ENCODE measurements at regions not wholly inside any gene's neighbourhood (a gene's known extent, or its start where the extent isn't known, plus 50 kb on each side); places are given as distances from the start of the nearest gene placed in this dataset.

- TF ChIP-seq POLR2AphosphoS5 (IDR thresholded peaks at IDR 0.05; ENCODE audit: insufficient read depth, low read depth, low read length) (no peak), GATA2 (IDR thresholded peaks at IDR 0.05; ENCODE audit: insufficient read depth, insufficient read length, low read depth, low read length) (no peak), POLR2A (IDR thresholded peaks at IDR 0.05; ENCODE audit: low read depth, low read length) (no peak), EZH2 (IDR thresholded peaks at IDR 0.05; ENCODE audit: borderline replicate concordance, low read depth, low read length, severe bottlenecking) (no peak), FOS (IDR thresholded peaks at IDR 0.05; ENCODE audit: borderline replicate concordance, insufficient read depth, low read length) (no peak), CTCF (IDR thresholded peaks at IDR 0.05; ENCODE audit: extremely low read depth in 1 of 2, insufficient read depth in 1 of 2, low read depth in 1 of 2, low read length in 2 of 2) (no peak), MYC (IDR thresholded peaks at IDR 0.05; ENCODE audit: low read depth, low read length) (no peak), JUN (IDR thresholded peaks at IDR 0.05; ENCODE audit: borderline replicate concordance, insufficient read depth, insufficient read length, low read depth) (no peak)
- TF ChIP-seq, protein P1, sequence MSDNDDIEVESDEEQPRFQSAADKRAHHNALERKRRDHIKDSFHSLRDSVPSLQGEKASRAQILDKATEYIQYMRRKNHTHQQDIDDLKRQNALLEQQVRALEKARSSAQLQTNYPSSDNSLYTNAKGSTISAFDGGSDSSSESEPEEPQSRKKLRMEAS (IDR thresholded peaks at IDR 0.05; ENCODE audit: insufficient read depth, insufficient read length) = no peak
- ChIA-PET POLR2A (no interaction called here), CTCF (no interaction called here)
- Histone ChIP-seq H3K9me3 (replicated peaks; ENCODE audit: control insufficient read depth, insufficient read depth, low read length) (no peaks in the 10 kb centered on the region), H3K4me3 (replicated peaks in 1 of 3; ENCODE audit: insufficient read depth in 1 of 3, low read depth in 1 of 3, low read length in 3 of 3) (no peak overlapping the region), H4K20me1 (replicated peaks; ENCODE audit: control insufficient read depth, extremely low read depth, insufficient read depth, low read length) (no peaks in the 10 kb centered on the region), H3K9me1 (replicated peaks; ENCODE audit: control insufficient read depth, extremely low read depth, insufficient read depth, low read length) (no peaks in the 10 kb centered on the region), H3K4me2 (ENCODE audit: insufficient read depth, low read length) (no peak overlapping the region), H3K9ac (replicated peaks; ENCODE audit: extremely low read depth, insufficient read depth, low read length) (no peak overlapping the region), H3K36me3 (ENCODE audit: control insufficient read depth in 2 of 2, extremely low read depth in 1 of 2, insufficient read depth in 2 of 2, low read length in 2 of 2) (no peaks in the 10 kb centered on the region), H3K27me3 (ENCODE audit: control insufficient read depth in 2 of 2, insufficient read depth in 2 of 2, low read length in 2 of 2) (no peaks in the 10 kb centered on the region), H3K27ac (ENCODE audit: insufficient read depth, low read depth, low read length) (no peak overlapping the region), H2AFZ (ENCODE audit: low read depth, low read length) (no peak overlapping the region), H3K79me2 (ENCODE audit: control insufficient read depth, insufficient read depth, low read length) (no peaks in the 10 kb centered on the region), H3K4me1 (ENCODE audit: control insufficient read depth, extremely low read depth, insufficient read depth, low read length) (no peaks in the 10 kb centered on the region)
- FAIRE-seq (no peak), DNase-seq (ENCODE audit: low read depth, low spot score) (no peak)
- dilution Hi-C loops (cut with MboI; ENCODE audit: extremely low pct_ligation_motif_present, low sequenced_read_pairs) = no loop called here
- intact Hi-C loops (cut with micrococcal nuclease) = no loop called here
- BruUV-seq (replicated peaks) = no TSS peak
These were observed 208.5 kb downstream of the BARHL2 start for GRCh38 chr1:90508376-90509167.

Measured in endothelial cell of umbilical vein (primary cell).